Endothelial cell of umbilical vein (primary cell): ENCODE measurements at regions not wholly inside any gene's neighbourhood (a gene's known extent, or its start where the extent isn't known, plus 50 kb on each side); places are given as distances from the start of the nearest gene placed in this dataset.

Experiments used
- BruUV-seq: library from RNA; stranded (reverse); fragments of 400-500 nt; replicated peaks from 2 replicates; lab custom pipeline; 2021; lab: Mats Ljungman, UMichigan
- CTCF ChIA-PET: fragments of 300-600, 350-600 bp; sonication (Branson Sonifier 250); formaldehyde crosslinking; loops from one replicate; lab custom pipeline; 2021; ENCODE audit warnings: antibody characterized with exemption, inconsistent platforms; lab: Charles Lee
- POLR2A ChIA-PET: fragments of 300-600, 350-600 bp; sonication (Branson Sonifier 250); formaldehyde crosslinking; loops from one replicate; lab custom pipeline; 2021; ENCODE audit warnings: antibody characterized with exemption, inconsistent platforms; lab: Charles Lee
- DNase-seq: peaks from one replicate; pipeline ENCODE4 v3.0.0-alpha.2; 2011; ENCODE audit warnings: low read depth, low spot score
- FAIRE-seq: peaks from 2 replicates; lab custom pipeline; 2011; peaks lifted over from hg19 to GRCh38; lab: Jason Lieb, UNC
- H2AFZ ChIP-seq: 2 replicates; pipeline ENCODE4 v1.6.0; 2012; ENCODE audit warnings: low read depth, low read length, control low read depth, inconsistent platforms
- H3K27ac ChIP-seq: 2 replicates; pipeline ENCODE4 v1.5.1; 2011; ENCODE audit warnings: low read depth, mild to moderate bottlenecking, control low read depth, low read length, moderate library complexity; ENCODE audit not compliant: insufficient read depth
- H3K27me3 ChIP-seq, 2 experiments: 2 replicates each; pipeline versions ENCODE4 v1.6.0 to v1.6.1; 2011; ENCODE audit warnings: low read length in 2 of 2, mixed read lengths in 1 of 2; ENCODE audit not compliant: control insufficient read depth in 2 of 2, insufficient read depth in 2 of 2
- H3K36me3 ChIP-seq, 2 experiments: 2 replicates in 1 of 2; 3 replicates in 1 of 2; pipeline ENCODE4 v1.5.1; 2011; ENCODE audit warnings: low read length in 2 of 2, mild to moderate bottlenecking in 1 of 2, moderate library complexity in 1 of 2; ENCODE audit not compliant: control insufficient read depth in 2 of 2, insufficient read depth in 2 of 2; ENCODE audit errors: extremely low read depth in 1 of 2
- H3K4me1 ChIP-seq: 3 replicates; pipeline ENCODE4 v1.5.1; 2011; ENCODE audit warnings: mild to moderate bottlenecking, low read length; ENCODE audit not compliant: control insufficient read depth, insufficient read depth; ENCODE audit errors: extremely low read depth
- H3K4me2 ChIP-seq: 2 replicates; pipeline ENCODE4 v1.6.1; 2011; ENCODE audit warnings: low read length, control low read depth, mixed read lengths; ENCODE audit not compliant: insufficient read depth
- H3K4me3 ChIP-seq, 3 experiments: fragments of 200-600 bp in 1 of 3; sonication (generic), shearing (Covaris generic) in 1 of 3; replicated peaks in 1 of 3; 2 replicates each; pipeline ENCODE4 v1.5.1; 2011 to 2016; ENCODE audit warnings: control low read depth in 3 of 3, low read length in 3 of 3, mild to moderate bottlenecking in 2 of 3, inconsistent platforms in 1 of 3, low read depth in 1 of 3, moderate library complexity in 1 of 3; ENCODE audit not compliant: insufficient read depth in 1 of 3
- H3K79me2 ChIP-seq: 2 replicates; pipeline ENCODE4 v1.6.0; 2012; ENCODE audit warnings: low read length, inconsistent platforms; ENCODE audit not compliant: control insufficient read depth, insufficient read depth
- H3K9ac ChIP-seq: replicated peaks from 2 replicates; pipeline ENCODE3; 2011; ENCODE audit warnings: low read length, control low read depth; ENCODE audit not compliant: insufficient read depth; ENCODE audit errors: extremely low read depth
- H3K9me1 ChIP-seq: replicated peaks from 3 replicates; pipeline ENCODE4 v1.6.0; 2011; ENCODE audit warnings: mild to moderate bottlenecking, low read length; ENCODE audit not compliant: control insufficient read depth, insufficient read depth; ENCODE audit errors: extremely low read depth
- H3K9me3 ChIP-seq: replicated peaks from 2 replicates; pipeline ENCODE4 v1.5.1; 2012; ENCODE audit warnings: low read length, inconsistent platforms; ENCODE audit not compliant: control insufficient read depth, insufficient read depth
- H4K20me1 ChIP-seq: replicated peaks from 2 replicates; pipeline ENCODE3; 2011; ENCODE audit warnings: mild to moderate bottlenecking, low read length; ENCODE audit not compliant: control insufficient read depth, insufficient read depth; ENCODE audit errors: extremely low read depth
- EZH2 ChIP-seq: IDR thresholded peaks from 2 replicates; pipeline ENCODE4 v1.6.1; 2012; ENCODE audit warnings: borderline replicate concordance, low read depth, mild to moderate bottlenecking, moderate library complexity, low read length, inconsistent platforms; ENCODE audit not compliant: severe bottlenecking
- FOS ChIP-seq: IDR thresholded peaks from 2 replicates; pipeline ENCODE4 v1.6.1; 2011; ENCODE audit warnings: mild to moderate bottlenecking, low read length, moderate library complexity, borderline replicate concordance; ENCODE audit not compliant: insufficient read depth
- JUN ChIP-seq: IDR thresholded peaks from 2 replicates; pipeline ENCODE4 v1.6.1; 2011; ENCODE audit warnings: borderline replicate concordance, low read depth; ENCODE audit not compliant: insufficient read length, insufficient read depth
- MAX ChIP-seq: IDR thresholded peaks from 2 replicates; pipeline ENCODE4 v1.6.1; 2011; ENCODE audit not compliant: insufficient read depth, insufficient read length
- POLR2A ChIP-seq: IDR thresholded peaks from 2 replicates; pipeline ENCODE4 v1.6.1; 2012; ENCODE audit warnings: low read depth, mild to moderate bottlenecking, control low read depth, low read length
- dilution Hi-C: fragments of 300-500 bp; cut with MboI; formaldehyde crosslinking; loops from one replicate; pipeline ENCODE4 v1.15.0; 2019; ENCODE audit warnings: low sequenced_read_pairs; ENCODE audit not compliant: extremely low pct_ligation_motif_present
- intact Hi-C: fragments of 100-400 bp; cut with micrococcal nuclease; formaldehyde crosslinking; loops from one replicate; pipeline ENCODE4 v1.10.0; 2022

DNA sequence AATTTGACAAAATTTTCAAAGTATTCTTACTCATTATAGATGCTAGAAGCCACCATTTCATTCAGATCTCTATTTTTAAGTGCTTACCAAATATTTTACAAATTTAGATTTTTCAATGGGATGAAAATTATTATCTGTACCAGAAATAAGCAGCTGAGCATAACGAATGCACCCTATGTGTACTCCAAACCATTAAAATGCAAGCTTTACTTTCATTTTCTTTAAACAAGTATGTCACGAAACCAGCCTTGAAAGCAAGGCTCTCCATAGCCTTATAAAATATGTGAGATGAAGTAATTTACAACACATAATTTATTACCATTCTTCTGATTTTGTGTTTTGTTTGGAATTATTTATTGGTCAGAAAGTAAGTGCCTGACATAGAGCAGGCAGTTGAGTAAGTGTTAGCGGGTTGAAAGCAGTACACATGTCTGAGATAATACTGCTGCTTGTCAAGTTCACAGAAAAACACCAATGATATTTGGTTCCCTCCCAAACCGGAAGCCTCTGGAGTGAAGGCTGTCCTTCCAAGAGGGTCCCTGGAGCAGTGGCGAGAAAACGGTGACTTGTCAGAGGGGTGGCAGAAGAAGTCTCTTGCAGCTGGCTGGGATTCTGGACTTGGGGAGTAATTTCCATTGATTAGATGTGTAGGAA lies 322.7 kb upstream of the PFKP start:
- no peak overlapping the region for H3K27ac ChIP-seq
- H3K36me3 ChIP-seq: no peaks in the 10 kb centered on the region
- H3K4me2 ChIP-seq: no peak overlapping the region
- no peaks in the 10 kb centered on the region for H4K20me1 ChIP-seq
- H3K9me1 ChIP-seq: no peaks in the 10 kb centered on the region
- FAIRE-seq (no peak), DNase-seq (no peak)
- no peaks in the 10 kb centered on the region for H3K79me2 ChIP-seq
- TF ChIP-seq POLR2A (no peak), JUN (no peak), MAX (no peak), FOS (no peak)
- ChIA-PET CTCF (no interaction called here), POLR2A (no interaction called here)
- no peaks in the 10 kb centered on the region for H3K4me1 ChIP-seq
- no peak overlapping the region for H3K9ac ChIP-seq
- H3K4me3 ChIP-seq: no peak overlapping the region
- intact Hi-C loops: no loop called here
- dilution Hi-C loops: no loop called here
- H3K9me3 ChIP-seq: peaks cover 8% of the 10 kb centered on the region
- H3K27me3 ChIP-seq: no peaks in the 10 kb centered on the region
- H2AFZ ChIP-seq: no peak overlapping the region
- BruUV-seq: no TSS peak

- Histone ChIP-seq H3K4me1 (no peaks in the 10 kb centered on the region), H3K79me2 (no peaks in the 10 kb centered on the region), H3K9ac (no peak overlapping the region), H3K9me3 (peaks cover 15% of the 10 kb centered on the region), H3K4me3 (no peak overlapping the region), H3K4me2 (no peak overlapping the region), H3K9me1 (no peaks in the 10 kb centered on the region), H2AFZ (no peak overlapping the region), H3K27me3 (no peaks in the 10 kb centered on the region), H3K36me3 (no peaks in the 10 kb centered on the region), H4K20me1 (no peaks in the 10 kb centered on the region), H3K27ac (no peak overlapping the region)
- FAIRE-seq (no peak), DNase-seq (no peak)
- BruUV-seq: no TSS peak
- TF ChIP-seq MAX: no peak
- TF ChIP-seq EZH2: no peak
- TF ChIP-seq JUN: no peak
- TF ChIP-seq FOS: no peak
- TF ChIP-seq POLR2A: no peak
- ChIA-PET POLR2A (no interaction called here), CTCF (no interaction called here)
- intact Hi-C loops (no loop called here), dilution Hi-C loops (no loop called here)
Observed at GRCh38 chr10:2734603-2735002, 332.7 kb upstream of the PFKP start.
